ENCODE measurements at regions not wholly inside any gene's neighbourhood (a gene's known extent, or its start where the extent isn't known, plus 50 kb on each side); places are given as distances from the start of the nearest gene placed in this dataset.

DNA sequence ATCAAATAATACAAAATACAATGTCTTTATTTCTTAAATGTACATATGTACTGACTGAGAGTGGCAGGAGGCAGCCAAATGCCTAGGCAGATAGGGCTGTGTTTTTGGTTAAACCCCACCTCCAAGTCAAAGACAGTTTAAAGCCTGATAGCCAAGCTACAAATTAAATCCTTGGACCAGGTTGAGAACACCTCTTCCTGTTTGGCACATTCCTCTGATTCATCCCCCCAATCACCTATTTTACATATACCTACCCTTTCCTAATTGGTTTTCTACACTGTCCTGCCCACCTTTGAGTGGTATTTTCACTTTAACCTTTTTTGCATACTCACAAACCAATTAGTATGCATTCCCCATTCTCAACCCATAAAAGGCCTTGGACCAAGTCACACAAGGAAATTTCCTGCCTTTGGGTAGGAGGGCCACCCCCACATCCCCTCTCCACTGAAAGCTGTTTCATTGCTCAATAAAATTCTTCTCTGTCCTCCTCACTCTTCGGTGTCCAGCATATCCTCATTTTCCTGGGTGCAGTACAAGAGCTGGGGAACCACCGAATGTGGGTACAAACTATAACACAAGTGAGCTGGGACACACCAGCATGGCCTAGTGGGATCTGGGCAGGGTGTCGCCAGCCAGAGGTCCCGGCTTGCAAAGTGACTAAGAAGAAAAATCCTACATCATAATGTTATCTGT is 149.1 kb downstream of the UBE2E3 start:
- Mint-ChIP-seq H3K4me3 (no peak overlapping the region), H3K27me3 (ENCODE audit: insufficient read depth) (peaks cover 1% of the 10 kb centered on the region; the same call in 1 of the 2 replicates), H3K27ac (no peak overlapping the region), H3K9me3 (peaks cover under 1% of the 10 kb centered on the region; the same call in 1 of the 2 replicates), H3K36me3 (ENCODE audit: low read depth) (no peaks in the 10 kb centered on the region), H3K4me1 (ENCODE audit: low read depth) (peaks cover 13% of the 10 kb centered on the region)
- no peak for DNase-seq
- TF ChIP-seq, protein P1, sequence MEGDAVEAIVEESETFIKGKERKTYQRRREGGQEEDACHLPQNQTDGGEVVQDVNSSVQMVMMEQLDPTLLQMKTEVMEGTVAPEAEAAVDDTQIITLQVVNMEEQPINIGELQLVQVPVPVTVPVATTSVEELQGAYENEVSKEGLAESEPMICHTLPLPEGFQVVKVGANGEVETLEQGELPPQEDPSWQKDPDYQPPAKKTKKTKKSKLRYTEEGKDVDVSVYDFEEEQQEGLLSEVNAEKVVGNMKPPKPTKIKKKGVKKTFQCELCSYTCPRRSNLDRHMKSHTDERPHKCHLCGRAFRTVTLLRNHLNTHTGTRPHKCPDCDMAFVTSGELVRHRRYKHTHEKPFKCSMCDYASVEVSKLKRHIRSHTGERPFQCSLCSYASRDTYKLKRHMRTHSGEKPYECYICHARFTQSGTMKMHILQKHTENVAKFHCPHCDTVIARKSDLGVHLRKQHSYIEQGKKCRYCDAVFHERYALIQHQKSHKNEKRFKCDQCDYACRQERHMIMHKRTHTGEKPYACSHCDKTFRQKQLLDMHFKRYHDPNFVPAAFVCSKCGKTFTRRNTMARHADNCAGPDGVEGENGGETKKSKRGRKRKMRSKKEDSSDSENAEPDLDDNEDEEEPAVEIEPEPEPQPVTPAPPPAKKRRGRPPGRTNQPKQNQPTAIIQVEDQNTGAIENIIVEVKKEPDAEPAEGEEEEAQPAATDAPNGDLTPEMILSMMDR (IDR thresholded peaks at IDR 0.05): no peak

DNA sequence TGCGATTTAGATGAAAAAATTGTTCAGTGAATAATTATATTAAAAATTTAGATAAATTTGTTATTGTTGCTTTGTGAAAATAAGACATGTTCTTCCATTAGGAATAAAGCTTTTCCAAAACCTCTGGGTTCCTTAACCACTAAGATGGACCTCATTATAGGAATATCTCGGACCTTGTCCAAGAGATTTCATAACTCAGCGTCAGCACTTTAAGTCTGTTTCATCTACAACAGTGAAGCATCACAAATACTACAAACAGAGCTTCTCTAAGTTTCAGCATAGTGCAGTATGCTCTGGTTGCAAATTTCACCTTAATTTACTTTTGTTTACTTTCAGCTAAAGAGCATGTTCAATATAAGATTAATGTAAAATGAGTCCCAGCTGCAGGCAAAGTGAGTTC is 150.3 kb downstream of the UBE2E3 start:
- no peak overlapping the region for H3K27ac Mint-ChIP-seq
- TF ChIP-seq, protein P1 (IDR thresholded peaks at IDR 0.05): no peak
- H3K9me3 Mint-ChIP-seq: peaks cover 3% of the 10 kb centered on the region; the same call in 1 of the 2 replicates
- H3K4me1 Mint-ChIP-seq (ENCODE audit: low read depth): peaks cover 9% of the 10 kb centered on the region; the same call in 1 of the 2 replicates
- H3K27me3 Mint-ChIP-seq (ENCODE audit: insufficient read depth): peaks cover 1% of the 10 kb centered on the region; the same call in 1 of the 2 replicates
- no peak for DNase-seq
- H3K4me3 Mint-ChIP-seq: no peak overlapping the region
- no peaks in the 10 kb centered on the region; the same call in 1 of the 2 replicates for H3K36me3 Mint-ChIP-seq (ENCODE audit: low read depth)

DNA sequence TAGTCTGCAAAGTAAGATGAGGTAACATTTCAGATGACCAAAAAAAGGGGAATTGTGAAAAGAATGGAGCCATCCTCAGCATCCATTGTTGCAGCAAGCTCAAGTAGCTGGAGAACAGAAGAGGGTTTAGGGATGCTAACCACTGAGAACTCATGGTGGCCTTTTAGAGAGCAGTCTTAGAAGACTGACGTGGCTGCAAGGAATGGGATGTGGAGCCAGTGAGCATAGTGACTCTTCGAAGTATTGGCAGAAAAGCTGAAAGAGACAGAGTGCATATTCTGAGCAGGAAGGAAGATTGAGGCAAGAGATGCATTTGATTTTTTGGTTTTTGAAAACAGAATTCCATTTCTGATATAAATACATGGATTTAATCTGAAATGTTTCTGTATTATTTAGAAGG is 151.2 kb downstream of the UBE2E3 start:
- Mint-ChIP-seq H3K4me1 (ENCODE audit: low read depth) (peaks cover 9% of the 10 kb centered on the region; the same call in 1 of the 2 replicates), H3K27ac (no peak overlapping the region), H3K36me3 (ENCODE audit: low read depth) (no peaks in the 10 kb centered on the region; the same call in 1 of the 2 replicates), H3K27me3 (ENCODE audit: insufficient read depth) (peaks cover 1% of the 10 kb centered on the region; the same call in 1 of the 2 replicates), H3K4me3 (no peak overlapping the region), H3K9me3 (peaks cover 3% of the 10 kb centered on the region; the same call in 1 of the 2 replicates)
- TF ChIP-seq, protein P1 (IDR thresholded peaks at IDR 0.05): no peak
- DNase-seq: no peak

DNA sequence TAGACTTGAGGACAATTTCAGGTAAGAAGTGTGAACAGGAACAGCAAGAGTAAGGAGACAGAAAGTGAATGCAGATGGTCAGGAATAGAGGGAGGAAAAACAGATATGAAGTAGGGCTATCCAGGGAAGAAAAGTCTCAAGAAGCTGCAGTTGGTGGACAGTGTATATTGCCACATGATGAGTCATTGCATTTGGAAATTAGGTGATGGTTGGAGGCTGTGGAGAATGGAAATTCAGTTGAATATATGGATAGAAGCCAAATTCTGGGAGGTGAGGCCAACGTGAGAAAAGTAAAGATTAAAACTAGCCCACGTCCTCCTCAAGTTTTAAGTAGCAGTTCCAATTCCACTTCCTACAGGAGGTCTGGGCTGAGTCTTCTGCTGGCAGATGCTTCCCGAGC is 158.4 kb downstream of the UBE2E3 start:
- Mint-ChIP-seq H3K4me1 (ENCODE audit: low read depth) (peaks cover 6% of the 10 kb centered on the region; the same call in 1 of the 2 replicates), H3K9me3 (peaks cover 3% of the 10 kb centered on the region; the same call in 1 of the 2 replicates), H3K4me3 (no peak overlapping the region), H3K27me3 (ENCODE audit: insufficient read depth) (no peaks in the 10 kb centered on the region; the same call in 1 of the 2 replicates), H3K27ac (no peak overlapping the region), H3K36me3 (ENCODE audit: low read depth) (no peaks in the 10 kb centered on the region; the same call in 1 of the 2 replicates)
- DNase-seq: no peak
- TF ChIP-seq, protein P1 (IDR thresholded peaks at IDR 0.05): no peak

DNA sequence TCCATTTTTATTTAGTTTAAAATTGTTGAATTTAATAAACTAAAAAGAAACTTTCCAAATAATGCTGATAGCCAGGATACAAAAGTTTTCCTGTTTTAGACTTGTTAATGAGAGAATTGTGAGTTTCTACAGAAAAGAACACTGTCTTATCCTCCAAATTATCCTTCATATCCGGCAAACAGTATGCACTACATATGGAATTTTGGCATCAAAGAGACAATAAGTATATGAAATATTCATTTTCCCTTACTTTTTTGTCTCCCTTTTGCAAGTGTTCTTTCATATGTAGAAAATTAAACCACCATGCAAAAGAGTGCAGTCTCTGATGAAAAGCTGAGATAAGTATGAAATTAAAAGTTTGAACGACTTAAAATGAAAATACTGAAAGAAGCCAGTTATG is 159.4 kb downstream of the UBE2E3 start:
- peaks cover 2% of the 10 kb centered on the region for H3K9me3 Mint-ChIP-seq
- H3K36me3 Mint-ChIP-seq (ENCODE audit: low read depth): no peaks in the 10 kb centered on the region; the same call in 1 of the 2 replicates
- H3K27ac Mint-ChIP-seq: no peak overlapping the region
- no peak for DNase-seq
- TF ChIP-seq, protein P1 (IDR thresholded peaks at IDR 0.05): no peak
- H3K4me3 Mint-ChIP-seq: no peak overlapping the region
- no peaks in the 10 kb centered on the region; the same call in 1 of the 2 replicates for H3K27me3 Mint-ChIP-seq (ENCODE audit: insufficient read depth)
- peaks cover 6% of the 10 kb centered on the region; the same call in 1 of the 2 replicates for H3K4me1 Mint-ChIP-seq (ENCODE audit: low read depth)
